Loucy (cell line): ENCODE measurements at regions not wholly inside any gene's neighbourhood (a gene's known extent, or its start where the extent isn't known, plus 50 kb on each side); places are given as distances from the start of the nearest gene placed in this dataset.

Source experiments
- CTCF ChIP-seq: fragments of 200-600 bp; sonication (generic); conservative IDR thresholded peaks from 2 replicates; pipeline ENCODE4 v1.5.1; 2014; ENCODE audit warnings: mild to moderate bottlenecking, antibody characterized with exemption, low read length
- EZH2phosphoT487 ChIP-seq: fragments of 200-600 bp; IDR thresholded peaks from 2 replicates; pipeline ENCODE4 v1.6.1; 2018; ENCODE audit warnings: antibody characterized with exemption, mild to moderate bottlenecking, moderate library complexity, borderline replicate concordance

DNA sequence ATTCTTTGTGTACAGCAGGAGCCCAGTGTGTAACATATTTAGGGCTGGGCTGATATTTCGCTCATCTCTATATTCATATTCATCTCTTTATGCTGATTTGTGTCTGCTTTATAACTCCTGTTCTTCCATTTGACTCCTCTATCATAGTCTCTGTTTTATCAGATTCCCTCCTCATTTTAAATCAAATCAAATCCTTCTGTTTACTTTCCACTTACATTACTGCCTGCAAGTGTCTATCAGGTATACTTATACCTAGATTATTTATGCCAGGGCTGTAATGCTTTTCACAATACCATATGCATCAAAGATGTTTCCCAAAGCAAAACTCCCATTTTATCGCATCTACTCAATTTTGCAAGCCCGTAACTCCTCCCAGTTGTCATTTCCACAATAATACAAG is 990.7 kb downstream of the SORCS1 start:
- TF ChIP-seq CTCF (no peak), EZH2phosphoT487 (no peak)
